Right lung (tissue), 2 donors: ENCODE measurements at regions not wholly inside any gene's neighbourhood (a gene's known extent, or its start where the extent isn't known, plus 50 kb on each side); places are given as distances from the start of the nearest gene placed in this dataset.
"Not testable (repeated sequence)": the region's sequence is repeated elsewhere in the genome, so short reads cannot be mapped to it uniquely, and the experiment has no call there.

ENCODE experiments used
- DNase-seq, 2 donors: peaks; one replicate each; pipeline ENCODE4 v3.0.0-alpha.2; 2013

DNA sequence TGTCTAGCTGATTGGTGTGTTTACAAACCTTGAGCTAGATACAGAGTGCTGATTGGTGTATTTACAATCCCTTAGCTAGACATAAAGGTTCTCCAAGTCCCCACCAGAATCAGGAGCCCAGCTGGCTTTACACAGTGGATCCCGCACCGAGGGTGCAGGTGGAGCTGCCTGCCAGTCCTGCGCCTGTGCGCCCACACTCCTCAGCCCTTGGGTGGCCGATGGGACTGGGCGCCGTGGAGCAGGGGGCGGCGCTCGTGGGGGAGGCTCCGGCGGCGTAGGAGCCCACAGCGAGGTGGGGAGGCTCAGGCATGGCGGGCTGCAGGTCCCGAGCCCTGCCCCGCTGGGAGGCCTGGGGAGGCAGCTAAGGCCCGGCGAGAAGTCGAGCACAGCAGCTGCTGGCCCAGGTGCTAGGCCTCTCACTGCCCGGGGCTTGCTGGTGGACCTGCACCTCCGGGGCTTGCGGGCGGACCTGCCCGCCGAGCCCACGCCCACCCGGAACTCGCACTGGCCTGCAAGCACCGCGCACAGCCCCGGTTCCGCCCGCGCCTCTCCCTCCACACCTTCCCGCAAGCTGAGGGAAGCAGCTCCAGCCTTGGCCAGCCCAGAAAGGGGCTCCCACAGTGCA lies 51.0 kb upstream of the CDYL start:
- DNase-seq: not testable (repeated sequence)

DNA sequence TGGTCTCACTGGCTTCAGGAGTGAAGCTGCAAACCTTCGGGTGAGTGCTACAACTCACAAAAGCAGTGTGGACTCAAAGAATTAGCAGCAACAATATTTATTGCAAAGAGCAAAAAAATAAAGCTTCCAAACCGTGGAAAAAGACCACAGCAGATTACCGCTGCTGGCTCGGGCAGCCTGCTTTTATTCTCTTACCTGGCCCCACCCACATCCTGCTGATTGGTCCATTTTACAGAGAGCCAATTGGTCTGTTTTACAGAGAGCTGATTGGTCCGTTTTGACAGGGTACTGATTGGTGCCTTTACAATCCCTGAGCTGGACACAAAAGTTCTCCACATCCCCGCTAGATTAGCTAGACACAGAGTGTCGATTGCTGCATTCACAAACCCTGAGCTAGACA lies 51.5 kb upstream of the CDYL start:
- DNase-seq: not testable (repeated sequence)

DNA sequence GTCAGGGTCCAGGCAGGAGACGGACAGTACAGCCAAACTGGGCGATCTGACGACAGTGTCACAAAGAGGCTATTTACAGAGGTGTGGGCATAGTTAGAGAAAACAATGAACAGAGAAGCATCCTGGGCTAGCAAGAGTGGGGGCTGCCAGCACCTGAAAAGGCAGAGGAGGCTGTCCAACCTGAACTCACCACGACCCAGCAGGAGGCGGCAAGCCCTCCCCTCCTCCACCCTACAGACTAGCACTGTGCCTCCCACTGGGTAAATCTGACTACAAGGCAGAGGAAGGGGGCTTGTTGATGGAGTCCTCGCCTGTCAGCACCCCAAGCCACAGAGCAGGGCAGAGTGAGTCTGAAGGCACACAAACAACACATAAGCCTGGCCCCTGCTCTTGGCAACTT lies 52.8 kb upstream of the CDYL start:
- no peak for DNase-seq

DNA sequence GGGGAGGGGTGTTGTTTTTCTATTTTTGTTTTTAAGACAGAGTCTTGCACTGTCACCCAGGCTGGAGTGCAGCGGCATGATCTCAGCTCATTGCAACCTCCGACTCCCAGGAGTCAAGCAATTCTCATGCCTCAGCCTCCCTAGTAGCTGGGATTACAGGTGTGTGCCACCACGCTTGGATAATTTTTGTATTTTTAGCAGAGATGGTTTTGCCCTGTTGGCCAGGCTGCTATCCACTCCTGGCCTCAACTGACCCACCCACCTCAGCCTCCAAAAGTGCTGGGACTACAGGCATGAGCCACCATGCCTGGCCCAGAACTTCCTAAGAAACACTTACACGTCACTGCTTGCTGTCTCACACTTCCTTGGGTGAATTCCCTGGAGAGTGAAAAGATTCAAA lies 54.8 kb upstream of the CDYL start:
- not testable (repeated sequence) for DNase-seq

GRCh38 chr6:4719491-4719890 lies 56.7 kb upstream of the CDYL start:
- DNase-seq: no peak

- DNase-seq: no peak
Observed at GRCh38 chr6:4717856-4718255, 58.3 kb upstream of the CDYL start.

DNA sequence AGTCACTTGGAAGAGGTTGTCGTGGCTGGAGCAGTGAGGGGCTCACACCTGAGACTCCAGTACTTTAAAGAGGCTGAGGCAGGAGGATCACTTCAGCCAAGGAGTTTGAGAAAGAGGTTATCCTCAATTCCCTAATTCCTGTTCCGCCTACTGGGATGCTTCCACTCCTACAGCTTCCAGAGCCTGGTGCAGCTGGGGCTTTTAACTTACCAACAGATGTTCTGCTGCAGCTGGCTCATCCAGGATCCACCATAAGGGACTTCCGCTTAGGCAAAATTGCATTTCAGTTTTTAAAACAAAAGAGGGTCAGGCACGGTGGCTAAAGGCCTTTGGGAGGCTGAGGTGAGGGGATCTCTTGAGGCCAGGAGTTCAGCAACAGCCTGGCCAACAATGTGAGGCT lies 59.1 kb upstream of the CDYL start:
- no peak for DNase-seq

- no peak for DNase-seq
Observed at GRCh38 chr6:4714961-4715501, 61.2 kb upstream of the CDYL start.

GRCh38 chr6:4712291-4712690 lies 63.9 kb upstream of the CDYL start:
- DNase-seq: no peak

GRCh38 chr6:4707011-4707410 lies 69.2 kb upstream of the CDYL start:
- DNase-seq: no peak

DNA sequence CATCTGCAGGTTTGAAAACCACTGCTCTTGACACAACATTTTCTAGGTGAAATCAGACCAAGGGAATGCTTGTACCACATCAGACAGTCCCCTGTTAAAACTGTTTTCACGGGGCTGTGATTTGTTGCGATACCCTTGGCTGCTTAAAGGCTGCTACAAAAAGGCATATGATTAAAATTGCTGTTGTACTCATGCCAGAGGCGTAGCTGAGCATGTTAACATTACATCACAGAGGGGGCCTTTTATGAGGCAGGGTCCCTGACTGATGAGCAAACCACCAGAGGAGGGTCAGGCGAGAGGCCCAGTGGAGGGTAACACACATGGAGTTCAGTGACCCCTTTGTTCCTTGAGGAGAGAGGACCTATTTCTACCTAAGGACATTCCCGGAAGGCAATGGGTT lies 70.4 kb upstream of the CDYL start:
- DNase-seq: no peak

DNA sequence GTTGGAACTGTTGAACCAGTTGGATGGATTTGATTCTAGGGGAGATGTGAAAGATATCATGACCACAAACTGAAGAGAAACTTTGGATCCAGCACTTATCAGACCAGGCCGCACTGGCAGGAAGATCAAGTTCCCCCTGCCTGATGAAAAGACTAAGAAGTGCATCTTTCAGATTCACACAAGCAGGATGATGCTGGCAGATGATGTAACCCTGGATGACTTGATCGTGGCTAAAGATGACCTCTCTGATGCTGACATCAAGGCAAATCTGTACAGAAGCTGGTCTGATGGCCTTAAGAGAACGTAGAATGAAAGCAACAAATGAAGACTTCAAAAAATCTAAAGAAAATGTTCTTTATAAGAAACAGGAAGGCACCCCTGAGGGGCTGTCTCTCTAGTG lies 72.8 kb upstream of the CDYL start:
- no peak for DNase-seq

DNA sequence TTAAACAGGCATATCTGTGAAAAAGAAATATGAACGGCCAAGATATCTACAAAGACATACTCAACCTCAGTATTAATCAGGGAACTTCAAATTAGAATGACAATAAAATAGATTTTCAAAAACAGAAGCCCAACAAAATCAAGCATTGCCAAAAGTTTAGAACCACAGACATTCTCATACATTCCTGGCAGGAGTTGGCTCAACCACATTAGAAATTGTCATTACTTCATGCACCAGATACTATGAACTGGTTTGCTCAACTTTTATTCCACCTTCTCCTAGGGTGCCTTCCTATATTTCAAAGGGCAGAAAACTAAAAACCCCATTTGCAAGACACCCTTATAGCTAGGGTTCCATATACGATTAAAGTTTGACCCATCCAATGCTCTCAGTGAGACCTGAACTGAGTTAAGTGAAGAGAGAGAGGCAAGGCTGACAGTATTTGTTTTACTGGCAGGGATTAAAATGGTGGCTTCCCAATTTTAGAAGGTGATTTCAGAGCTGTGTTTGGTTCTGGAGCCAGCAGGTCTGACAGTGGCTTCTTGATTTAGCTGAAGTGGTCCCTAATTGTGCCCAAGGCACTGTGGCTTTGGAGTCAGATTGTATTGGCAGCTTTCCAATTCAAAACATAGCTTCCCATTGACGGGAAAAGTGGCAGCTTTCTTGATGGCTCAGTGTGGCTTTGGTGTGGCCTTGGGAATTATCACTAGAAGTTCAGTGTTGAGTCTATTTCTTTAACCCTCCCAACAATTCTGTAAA lies 77.1 kb upstream of the CDYL start:
- no peak for DNase-seq

- no peak for DNase-seq
Observed at GRCh38 chr6:4693173-4693970, 82.8 kb upstream of the CDYL start.

GRCh38 chr6:4692664-4693063 lies 83.5 kb upstream of the CDYL start:
- no peak for DNase-seq

- no peak for DNase-seq
Observed at GRCh38 chr6:4687989-4688947, 87.9 kb upstream of the CDYL start.

GRCh38 chr6:4687656-4687988 lies 88.6 kb upstream of the CDYL start:
- DNase-seq: no peak

DNA sequence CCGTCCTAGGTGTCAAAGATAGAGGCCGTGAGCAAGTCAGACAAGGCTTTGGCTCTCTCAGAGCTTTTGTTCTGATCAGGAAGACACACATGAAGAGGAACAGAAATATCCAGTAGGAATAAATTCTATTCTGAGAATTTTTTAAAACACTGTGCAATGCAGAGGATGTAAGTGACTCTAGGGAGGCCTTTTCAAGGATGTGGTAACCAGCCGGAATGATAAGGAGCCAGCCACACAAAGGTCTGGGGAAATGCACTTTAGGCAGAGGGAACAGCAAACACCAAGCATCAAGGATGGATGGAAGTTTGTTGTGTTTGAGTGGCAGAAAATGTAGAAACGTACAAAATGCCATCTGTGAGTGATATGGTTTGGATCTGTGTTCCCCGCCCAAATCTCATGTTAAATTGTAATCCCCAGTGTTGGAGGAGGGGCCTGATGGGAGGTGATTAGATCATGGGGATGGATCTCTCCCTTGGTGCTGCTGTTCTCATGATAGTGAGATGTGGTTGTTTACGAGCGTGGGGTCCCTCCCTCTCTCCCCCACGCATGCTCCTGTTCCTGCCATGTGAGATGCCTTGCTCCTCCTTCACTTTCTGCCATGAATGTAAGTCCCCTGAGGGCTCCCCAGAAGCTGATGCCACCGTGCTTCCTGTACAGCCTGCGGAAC lies 93.6 kb upstream of the CDYL start:
- no peak for DNase-seq

DNA sequence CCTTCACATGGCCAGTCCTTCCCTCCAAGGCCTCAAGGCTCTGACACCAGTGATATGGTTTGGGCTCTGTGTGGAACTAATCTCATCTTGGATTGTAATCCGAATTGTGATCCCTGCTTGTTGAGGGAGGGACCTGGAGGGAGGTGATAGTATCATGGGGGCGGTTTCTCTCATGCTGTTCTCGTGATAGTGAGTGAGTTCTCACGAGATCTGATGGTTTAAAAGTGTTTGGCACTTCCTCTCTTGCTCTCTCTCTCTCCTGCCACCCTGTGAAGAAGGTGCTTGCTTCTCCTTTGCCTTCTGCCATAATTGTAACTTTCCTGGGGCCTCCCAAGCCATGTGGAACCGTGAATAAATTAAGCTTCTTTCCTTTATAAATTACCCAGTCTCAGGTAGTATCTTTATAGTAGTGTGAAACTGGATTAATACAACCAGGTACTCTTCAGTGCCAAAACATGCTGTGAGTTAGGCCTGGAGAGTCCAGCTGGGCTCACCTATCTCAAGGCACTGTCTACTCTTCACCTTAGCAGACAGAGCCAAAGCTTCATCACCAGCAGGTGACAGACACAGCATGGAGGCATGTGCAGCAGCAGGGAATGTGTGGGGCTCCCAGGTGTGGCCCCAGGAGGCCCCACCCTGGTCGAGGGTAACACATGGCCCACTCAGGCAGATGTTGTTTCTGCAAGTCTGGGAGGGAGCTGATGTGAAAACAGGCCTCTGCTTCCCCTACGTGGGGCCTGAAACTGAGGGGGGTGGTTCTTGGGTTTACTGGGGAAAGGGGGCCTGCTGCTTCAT lies 97.5 kb upstream of the CDYL start:
- no peak for DNase-seq

DNA sequence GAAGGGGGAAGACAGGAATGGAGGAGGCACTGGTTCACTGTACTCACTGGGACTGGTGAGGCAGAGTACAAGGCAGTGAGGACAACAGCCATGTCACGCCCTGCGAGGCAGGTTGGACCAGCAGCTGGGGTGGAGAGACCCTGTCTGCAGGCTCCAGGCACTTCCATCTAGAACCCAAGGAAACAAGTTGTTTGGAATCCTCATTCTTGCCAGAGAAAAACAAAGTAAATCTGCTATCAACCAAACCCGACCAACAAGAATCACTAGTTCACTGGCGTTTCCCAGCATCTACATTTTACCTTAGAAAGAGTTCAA lies 98.5 kb upstream of the CDYL start:
- no peak for DNase-seq
